Stimulated activated CD8-positive, alpha-beta memory T cell treated with anti-CD3 and anti-CD28 coated beads, Interleukin-4, amount 100 ng/mL, for 1 hour (primary cell): ENCODE measurements at regions not wholly inside any gene's neighbourhood (a gene's known extent, or its start where the extent isn't known, plus 50 kb on each side); places are given as distances from the start of the nearest gene placed in this dataset.

Source experiments
- DNase-seq, 2 donors: peaks; one replicate each; pipeline ENCODE4 v3.0.0-alpha.2; 2020; ENCODE audit warnings: low read depth in 2 of 2, low spot score in 1 of 2

DNA sequence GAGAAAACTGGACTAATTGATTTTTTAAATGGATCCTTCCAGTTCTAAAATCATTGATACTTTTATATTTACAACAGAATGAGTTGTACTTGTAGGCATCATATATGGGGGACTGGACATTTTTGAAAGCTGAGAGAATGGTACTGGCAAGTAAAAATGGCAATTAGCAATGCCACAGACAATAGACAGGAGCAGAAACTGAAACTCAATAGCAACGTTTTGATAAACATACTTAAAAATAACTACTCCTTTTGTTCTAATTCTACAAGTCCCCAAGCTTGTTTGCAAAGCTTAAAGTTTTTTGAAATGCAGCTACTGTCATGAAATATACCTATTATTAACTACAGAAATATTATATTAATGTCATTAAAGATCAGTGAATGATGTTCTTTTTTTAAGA, 52.8 kb upstream of the FBXL7 start:
- DNase-seq: no peak

DNA sequence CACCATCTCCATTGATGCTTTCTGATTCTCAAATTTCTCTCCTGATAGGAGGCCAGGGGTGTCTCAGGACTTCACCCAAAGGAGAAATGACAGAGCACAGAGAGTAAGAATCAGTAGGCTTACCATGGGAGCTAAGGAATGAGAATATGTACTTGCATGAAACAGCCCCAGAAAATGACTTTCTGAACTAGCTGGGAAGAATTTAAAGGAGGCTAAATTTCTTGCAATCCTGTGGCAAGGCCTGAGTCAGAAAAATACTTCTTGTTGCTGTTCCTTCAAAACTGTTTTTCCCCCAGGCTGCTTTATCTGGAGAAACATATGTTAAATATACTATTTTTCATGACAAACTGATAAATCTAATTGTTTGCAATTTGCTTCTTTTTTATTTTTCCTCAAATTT, 53.4 kb upstream of the FBXL7 start:
- DNase-seq: no peak

DNA sequence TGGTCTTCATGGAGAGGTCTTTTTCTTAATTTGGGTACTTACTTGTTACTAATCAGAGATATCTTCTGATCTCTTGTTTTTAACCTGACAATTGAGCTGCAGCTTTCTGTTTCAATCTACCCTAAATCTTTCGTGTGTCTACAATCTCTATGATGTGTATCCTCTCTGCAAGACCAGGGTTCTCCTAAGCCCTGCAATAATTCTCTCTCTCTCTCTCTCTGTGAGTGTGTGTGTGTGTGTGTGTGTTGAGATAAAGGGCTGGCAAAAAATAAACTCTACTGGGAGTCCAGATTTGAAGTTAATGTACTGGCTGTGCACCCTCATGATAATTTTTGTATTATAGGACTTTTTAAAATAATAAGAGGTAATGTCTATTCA, 57.8 kb upstream of the FBXL7 start:
- no peak for DNase-seq

DNA sequence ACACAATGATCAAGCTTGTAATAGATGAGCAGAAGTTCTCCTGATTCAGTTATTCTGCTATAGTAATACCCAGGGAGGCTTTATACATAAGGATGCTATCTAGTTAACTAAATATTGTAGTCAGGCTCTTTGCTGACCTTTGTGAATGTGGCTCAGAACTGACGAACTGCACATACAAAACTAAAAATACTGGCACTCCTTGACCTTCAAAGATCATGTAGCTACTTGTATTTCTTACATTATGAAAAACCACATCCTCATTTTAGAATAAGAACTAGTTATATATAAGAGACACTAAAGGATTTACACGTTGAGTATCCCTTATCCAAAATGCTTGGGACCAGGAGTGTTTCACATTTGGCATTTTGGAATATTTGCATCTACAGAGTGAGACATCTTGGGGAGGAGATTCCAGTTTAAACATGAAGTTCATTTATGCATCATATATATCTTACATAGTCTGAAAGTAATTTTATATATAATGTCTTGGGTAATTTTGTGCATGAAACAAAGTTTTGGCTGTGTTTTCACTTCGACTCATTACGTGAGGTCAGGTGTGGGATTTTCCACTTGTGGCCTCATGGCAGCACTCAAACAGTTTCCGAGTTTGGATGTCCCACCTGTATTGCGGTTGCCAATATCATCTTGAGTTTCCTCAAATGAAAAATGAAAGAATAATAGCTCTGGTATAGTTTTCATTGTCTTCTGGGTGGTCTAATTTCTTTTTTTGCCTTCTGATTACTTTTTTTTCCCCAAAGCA, 58.4 kb upstream of the FBXL7 start:
- DNase-seq: no peak

DNA sequence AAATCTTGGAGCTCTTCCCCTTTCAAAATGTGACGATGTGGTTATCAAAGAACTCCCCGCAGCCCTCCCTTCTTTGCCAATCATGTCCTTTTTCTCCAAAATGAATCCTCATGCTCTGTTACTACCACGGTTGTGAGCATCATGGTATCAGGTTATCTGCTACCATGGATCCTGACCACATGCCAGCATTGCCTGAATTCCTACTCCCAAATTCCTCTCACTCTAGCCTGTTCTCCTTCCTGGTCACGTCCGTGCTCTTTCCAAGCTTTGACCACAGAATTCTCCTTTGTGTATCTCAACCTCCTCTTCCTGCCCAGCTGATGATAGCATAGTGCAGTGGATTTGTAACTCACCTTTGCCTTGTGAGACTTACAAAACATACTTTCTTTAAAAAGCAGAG, 59.5 kb upstream of the FBXL7 start:
- no peak for DNase-seq

DNA sequence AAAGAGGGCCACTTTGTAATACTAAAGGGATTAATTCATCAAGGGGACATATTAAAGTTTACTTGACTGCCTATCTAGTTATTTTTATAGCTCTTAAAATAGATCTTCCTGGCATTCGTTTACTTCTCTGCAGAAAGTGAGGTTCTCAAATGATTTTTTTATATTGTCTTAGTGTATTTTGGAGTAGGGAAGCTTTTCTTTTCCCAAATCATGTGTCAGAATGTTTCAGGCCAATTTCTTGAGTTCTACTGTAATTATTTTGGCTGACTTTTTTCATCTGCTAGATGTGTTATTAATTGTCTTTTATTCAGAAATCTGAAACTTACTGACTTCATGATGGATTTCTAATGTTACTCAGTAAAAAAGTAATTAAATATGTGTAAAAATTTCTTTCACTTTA, 60.2 kb upstream of the FBXL7 start:
- no peak for DNase-seq

DNA sequence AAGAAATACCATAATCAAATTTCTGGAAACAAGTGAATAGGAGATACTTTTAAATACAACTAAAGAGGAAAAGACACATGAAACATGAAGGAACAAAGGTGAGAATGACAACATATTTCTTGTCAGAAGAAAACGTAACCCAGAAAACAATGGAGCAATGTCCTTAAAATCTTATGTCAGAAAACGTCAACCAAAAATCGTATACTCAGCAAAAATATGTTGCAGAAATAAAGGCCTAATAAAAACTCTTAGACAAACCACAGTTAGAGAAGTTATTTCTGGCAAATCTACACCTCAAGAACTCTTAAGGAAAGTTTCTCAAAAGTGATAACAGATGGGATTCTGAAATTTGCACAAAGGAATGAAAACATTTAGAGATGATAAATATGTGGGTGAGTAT, 66.3 kb upstream of the FBXL7 start:
- DNase-seq: no peak

DNA sequence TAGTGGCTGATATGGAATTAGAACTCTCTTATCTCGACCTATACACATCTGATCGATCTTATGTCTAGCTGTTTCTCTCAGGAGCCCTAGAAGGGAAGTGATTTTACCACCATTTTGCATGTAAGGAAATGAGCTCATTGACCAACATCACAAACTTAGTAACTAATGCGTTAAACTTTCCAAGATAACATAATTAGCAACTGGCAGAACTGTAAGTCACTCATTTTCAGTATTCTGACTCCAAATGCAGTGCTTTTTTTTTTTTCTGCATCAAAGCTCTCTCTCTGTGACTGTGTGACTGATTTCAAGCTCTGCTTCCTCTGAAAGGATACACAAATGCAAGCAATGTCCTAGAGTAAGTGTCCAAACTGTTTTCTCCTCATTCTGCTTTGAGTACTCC, 68.1 kb upstream of the FBXL7 start:
- DNase-seq: no peak

DNA sequence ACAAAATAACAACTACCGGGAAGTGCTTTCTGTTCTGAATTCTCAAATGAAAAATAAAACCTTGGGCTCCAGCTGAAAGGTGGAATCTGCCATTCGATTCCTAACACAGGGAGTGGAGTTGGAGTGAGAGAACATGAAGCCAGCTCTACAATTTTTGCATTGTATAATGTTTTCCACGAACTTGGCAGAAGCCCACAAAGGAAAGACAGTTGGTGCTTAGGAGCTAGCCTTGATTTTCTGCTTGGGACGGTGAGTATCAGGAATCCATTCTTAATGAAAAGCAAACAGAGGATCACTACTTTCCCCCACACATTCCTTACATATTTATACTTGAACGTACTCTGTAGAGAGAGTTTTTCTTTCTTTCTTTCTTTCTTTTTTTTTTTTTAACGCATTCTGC, 74.2 kb upstream of the FBXL7 start:
- no peak for DNase-seq

DNA sequence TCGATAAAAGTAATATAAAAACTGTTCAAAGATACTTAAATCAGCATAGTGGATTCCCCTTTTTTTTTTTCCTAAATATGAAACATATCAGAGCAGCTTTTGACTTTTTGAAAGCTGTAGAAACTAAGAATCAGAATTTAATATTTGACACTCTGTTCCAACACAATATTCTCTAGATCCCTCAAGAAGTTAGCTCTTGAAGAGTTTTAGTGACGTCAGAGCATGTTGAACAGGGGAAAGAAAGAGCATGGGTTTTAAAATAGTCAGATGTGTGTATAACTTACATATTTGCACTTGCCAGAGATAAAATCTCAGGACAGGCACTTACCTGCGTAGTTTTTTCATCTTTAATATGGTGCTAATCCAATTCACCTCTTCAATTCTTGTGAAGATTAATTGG, 75.2 kb upstream of the FBXL7 start:
- DNase-seq: no peak

DNA sequence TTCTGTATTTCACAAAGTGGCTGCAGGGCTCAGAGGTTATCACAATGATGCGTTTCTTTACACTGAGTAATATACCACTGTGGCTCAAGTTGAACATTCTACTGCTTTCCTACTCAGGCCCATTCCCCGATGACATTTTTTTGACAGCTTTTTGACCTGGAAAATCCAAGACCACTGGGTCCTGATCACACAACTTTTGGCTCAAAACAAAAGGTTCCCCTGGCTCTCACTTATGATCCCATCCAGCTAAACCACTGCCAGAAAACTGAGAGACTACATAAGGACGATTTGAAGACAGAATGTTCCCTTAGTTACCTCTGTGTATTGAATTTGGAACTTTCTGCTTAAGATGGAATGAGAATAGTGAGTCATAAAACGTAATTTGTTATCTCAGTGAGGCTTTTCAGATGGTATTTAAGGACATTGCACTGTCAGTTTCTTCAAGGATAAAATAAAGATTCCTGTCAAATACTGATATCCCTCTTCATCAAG, 78.0 kb upstream of the FBXL7 start:
- DNase-seq: no peak

DNA sequence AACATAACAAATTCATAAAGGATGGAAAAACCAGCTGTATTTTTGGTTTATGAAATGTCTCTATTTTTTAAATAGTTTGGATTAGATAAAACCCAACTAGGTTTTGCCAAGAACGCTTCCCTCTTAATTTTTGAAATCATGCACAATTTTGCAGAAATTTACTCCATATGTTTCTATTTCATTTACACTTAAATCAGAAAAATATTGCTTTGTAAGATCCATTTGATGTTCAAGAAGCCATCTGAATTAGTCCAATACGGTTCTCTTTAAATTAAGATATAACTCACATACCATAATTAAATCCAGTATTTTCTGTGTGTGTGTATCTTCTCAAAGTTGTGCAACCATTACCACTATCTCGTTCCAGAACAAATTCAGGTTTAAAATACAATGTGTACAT, 78.6 kb upstream of the FBXL7 start:
- DNase-seq: no peak

DNA sequence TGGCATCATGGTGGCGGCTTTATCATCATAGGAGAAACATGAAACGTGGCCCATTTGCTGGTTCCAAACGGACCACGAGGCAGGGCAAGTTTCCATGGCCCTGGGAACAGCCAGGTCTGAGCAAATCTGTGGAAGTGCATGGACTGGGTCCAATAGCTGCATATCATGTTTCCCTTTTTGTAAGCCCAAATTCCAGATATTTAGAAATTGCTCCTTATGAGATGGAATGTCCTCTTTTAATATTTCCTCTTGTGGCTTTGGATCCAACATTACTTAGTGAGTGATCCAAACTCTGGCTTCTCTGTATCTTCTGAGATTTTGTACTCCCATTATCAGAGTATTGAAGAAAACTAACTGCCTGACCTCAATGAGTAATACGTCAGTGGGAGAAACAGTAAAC, 79.8 kb upstream of the FBXL7 start:
- DNase-seq: no peak

DNA sequence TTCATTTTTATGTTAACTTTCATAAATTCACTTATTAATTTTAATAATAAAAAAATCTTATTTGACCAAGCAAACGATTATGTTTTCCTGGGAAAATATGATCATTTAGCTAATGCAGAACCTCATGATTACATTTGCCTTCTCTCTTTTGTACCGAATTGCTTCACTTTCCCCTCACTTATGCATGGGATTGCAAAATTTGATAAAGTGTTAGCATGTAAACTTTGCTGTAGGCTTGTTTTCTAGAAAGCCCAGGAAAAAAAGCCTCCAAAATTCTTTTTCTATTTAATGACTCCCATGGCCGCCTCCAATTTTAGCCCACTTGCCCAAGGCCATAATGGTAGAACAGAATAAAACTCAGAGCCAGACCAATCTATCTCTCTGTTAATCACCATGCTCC, 82.8 kb upstream of the FBXL7 start:
- DNase-seq: no peak

DNA sequence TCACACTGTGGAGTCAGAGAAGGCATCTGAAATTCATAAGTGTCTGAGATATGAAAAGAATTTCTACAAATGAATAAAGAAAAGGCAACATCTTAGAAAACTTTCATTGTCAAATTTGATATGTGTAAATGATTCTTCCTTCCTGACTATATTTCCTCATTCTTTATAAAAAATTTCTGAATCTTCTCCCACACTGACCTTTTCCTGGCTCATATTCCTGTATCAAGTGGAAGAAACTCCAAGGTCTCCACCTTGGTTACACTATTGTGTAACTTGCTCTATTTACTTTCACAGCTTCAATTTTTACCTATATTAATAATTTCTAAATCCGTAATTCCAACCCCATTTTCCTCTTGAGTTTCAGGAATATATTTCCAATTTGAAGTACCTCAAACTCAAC, 93.5 kb upstream of the FBXL7 start:
- DNase-seq: no peak

DNA sequence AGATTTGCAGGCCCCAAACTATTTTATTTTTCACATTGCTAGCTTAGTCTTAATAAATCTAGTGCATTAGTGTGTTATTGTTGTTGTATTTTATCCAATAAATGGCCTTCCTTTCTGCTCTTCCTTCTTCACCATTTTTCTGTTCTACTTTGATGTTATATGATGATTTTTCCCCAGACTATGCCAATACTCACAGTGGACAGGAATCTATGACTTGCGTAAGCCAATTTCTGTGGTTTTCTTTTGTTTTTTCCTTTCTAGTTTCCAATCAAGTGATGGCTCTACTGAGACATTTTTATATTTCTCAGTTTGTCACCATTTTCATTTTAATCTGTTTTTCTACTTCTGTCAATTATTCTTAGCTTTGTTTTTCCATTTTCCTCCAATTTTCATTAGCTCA, 106.8 kb upstream of the FBXL7 start:
- no peak for DNase-seq

DNA sequence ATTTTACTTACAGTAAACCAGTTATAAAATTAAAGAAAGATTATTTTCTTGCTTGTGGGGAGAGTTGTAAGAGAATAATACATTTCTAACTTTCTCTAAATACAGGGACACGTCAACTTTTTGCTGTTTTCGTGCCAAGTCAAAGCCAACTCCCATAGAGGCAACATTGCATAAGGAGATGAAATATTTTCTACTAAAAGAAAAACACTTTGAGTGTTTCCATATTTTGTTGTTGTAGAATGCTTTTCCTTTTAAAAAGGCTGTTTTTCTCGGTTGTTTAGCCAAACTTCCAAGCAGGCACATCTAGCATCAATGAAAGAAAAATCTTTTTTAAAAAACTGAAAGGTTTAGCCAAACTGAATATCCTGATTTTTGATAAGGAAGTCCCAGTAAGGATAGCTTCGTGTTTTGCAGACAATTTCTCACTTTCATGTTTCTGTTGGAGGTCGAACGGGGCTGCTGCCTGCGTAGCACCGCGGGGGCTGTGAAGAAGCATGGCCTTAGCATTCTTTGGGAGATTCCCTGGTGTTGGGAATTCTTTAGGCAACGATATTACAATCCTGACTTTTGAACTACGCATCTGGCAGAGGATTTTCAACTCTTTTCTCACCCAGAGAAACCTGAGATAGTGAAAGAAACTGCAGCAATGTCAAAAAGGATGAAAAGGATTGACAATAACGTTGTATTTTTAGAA, 108.1 kb upstream of the FBXL7 start:
- DNase-seq: no peak

DNA sequence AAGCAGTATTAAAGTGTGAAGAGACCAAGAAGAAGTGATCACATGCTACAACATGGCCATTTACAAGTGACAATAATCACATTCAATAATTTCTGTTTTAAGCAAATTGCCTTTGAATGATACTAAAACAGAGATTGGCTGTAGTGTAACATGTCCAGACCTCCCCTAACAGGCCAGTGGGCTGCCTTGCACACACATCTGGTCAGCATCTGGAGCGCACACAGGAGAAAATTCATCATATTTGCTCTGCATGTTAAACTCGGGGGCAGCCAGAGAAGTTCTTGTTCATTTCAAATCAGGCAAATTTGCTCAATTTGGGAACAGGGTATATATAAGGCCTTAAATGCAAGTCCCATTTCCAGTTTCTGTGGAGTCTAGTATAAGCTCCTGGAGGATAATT, 111.1 kb upstream of the FBXL7 start:
- DNase-seq: no peak

DNA sequence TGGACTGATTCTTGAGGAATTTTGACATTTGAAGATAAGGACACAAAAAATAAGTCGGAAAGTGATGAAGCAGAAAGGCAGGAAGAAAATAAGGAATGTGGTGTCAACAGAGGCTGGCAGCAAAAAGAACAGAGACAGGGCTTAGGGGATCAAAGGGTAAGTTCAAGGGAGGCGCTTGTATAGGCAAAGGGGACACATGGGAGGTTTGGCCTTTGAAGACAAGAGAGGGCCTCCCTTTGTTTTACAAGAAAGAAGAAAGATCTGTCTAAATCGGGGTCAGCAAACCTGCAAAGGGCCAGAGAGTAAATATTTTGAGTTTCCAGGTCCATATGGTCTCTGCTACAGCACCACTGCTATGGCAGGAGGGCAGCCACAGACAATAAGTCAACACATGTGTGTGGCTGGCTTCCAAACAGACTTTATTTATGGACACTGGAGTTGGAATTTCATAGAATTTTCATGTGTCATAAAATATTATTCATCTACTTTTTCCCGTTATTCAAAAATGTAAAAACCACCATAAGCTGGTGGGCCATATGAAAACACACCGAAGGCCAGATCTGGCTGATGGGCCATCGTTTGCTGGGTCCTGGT, 112.0 kb upstream of the FBXL7 start:
- no peak for DNase-seq

DNA sequence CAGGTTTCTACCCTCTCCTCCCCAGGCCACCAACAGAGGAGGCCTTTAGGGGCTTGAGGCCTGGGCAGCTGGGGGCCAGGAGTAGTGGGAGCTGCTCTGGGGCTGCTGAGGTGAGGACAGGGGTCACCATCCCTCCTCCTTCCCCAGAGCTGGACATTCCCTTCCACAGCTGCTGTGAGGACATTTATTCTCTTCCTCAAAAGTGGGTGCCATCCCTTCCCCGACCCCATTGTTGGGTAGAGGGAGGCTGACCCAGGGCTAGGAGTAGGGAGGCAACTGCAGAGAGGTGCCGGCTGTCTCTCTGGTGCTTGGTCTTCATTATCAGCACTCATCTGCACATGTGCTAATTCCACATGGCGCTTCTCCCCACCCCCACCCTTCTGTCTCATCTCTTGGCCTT, 113.9 kb upstream of the FBXL7 start:
- no peak for DNase-seq

DNA sequence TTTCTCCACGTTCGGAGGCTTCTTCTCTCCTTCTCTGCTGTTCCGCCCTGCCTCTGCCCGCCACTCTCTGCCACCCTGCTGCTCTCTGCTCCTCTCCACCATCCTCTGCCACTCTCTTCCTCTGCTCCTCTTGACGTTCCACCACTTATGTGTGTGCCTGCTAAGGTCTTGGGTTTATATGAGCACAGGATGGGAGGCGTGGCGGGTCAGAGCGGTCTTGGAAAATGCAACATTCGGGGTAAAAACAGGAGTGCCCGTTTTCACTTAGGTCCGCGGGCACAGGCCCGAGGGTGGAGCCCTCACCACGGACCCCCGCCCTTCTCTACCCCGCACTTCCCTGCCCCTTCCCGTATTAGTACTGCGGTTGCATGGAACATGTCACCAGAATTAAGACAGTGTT, 114.4 kb upstream of the FBXL7 start:
- no peak for DNase-seq

DNA sequence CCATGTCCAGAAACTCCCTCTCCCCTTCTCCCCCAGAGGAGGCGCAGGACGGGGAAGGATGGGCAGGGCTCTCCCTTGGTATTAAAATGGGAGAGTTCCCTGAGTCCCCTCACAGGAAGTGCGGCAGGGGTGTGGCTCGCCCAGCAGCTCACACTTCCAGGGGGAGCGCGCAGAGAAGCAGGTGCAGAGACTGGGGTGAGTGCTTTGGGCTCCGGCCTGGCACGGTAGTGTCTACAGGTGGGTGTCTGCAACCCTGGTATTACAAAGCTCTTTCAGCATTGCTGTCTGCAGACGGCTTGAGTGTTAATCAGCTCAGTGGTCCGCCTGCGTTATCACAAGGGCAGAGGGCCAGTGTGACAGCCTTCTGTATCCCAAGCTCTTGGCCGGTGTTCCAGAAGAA, 114.9 kb upstream of the FBXL7 start:
- no peak for DNase-seq

DNA sequence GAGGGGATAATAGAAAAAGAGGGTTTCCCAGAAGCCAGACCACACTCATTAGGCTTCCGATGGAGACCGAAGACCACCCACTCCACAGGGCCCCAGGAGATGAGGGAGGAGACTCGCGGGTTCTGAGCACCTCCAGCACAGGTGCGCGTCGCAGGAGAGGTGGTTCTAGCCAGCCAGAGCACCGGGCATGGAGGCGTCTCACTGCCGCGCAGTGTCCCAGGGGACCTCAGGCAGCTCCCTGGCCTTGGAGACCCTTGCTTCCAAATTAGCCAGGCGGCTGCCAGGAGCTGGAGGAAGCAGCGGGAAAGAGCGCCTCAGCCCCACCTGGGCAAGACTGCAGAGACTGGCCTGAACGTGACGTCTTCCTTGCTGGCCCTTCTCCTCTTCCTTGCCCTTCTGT, 115.4 kb upstream of the FBXL7 start:
- DNase-seq: no peak
